HG03095 (cell line): ENCODE measurements at regions not wholly inside any gene's neighbourhood (a gene's known extent, or its start where the extent isn't known, plus 50 kb on each side); places are given as distances from the start of the nearest gene placed in this dataset.

Source experiments
- ATAC-seq: cut with Tn5 transposase; IDR thresholded peaks from one replicate; pipeline ENCODE4 v1.9.1; 2021; ENCODE audit warnings: moderate library complexity; ENCODE audit not compliant: unreplicated experiment

GRCh38 chr7:46026741-46027140 is 105.7 kb upstream of the IGFBP3 start:
- no peak for ATAC-seq

GRCh38 chr7:46024263-46024916 is 103.3 kb upstream of the IGFBP3 start:
- no peak for ATAC-seq

GRCh38 chr7:46022397-46022796 is 101.3 kb upstream of the IGFBP3 start:
- ATAC-seq: no peak

- ATAC-seq: no peak
These were observed 94.2 kb upstream of the IGFBP3 start for GRCh38 chr7:46015107-46015868.

- no peak for ATAC-seq
These were observed 90.4 kb upstream of the IGFBP3 start for GRCh38 chr7:46011501-46011900.

GRCh38 chr7:46011059-46011458 is 90.0 kb upstream of the IGFBP3 start:
- ATAC-seq: no peak

GRCh38 chr7:46009211-46009610 is 88.1 kb upstream of the IGFBP3 start:
- no peak for ATAC-seq

- no peak for ATAC-seq
These were observed 87.0 kb upstream of the IGFBP3 start for GRCh38 chr7:46007990-46008643.

- ATAC-seq: no peak
These were observed 86.1 kb upstream of the IGFBP3 start for GRCh38 chr7:46007194-46007593.

GRCh38 chr7:46006723-46007122 is 85.7 kb upstream of the IGFBP3 start:
- ATAC-seq: no peak

GRCh38 chr7:46006212-46006611 is 85.1 kb upstream of the IGFBP3 start:
- no peak for ATAC-seq

- no peak for ATAC-seq
These were observed 83.9 kb upstream of the IGFBP3 start for GRCh38 chr7:46004965-46005364.

GRCh38 chr7:46003896-46004875 is 83.1 kb upstream of the IGFBP3 start:
- no peak for ATAC-seq

- ATAC-seq: no peak
These were observed 82.1 kb upstream of the IGFBP3 start for GRCh38 chr7:46003161-46003560.

- no peak for ATAC-seq
These were observed 79.4 kb upstream of the IGFBP3 start for GRCh38 chr7:46000513-46000912.

- no peak for ATAC-seq
These were observed 78.5 kb upstream of the IGFBP3 start for GRCh38 chr7:45999541-45999940.

- ATAC-seq: no peak
These were observed 77.4 kb upstream of the IGFBP3 start for GRCh38 chr7:45998506-45998905.

- ATAC-seq: no peak
These were observed 72.5 kb upstream of the IGFBP3 start for GRCh38 chr7:45993621-45994020.

GRCh38 chr7:45992826-45993225 is 71.8 kb upstream of the IGFBP3 start:
- no peak for ATAC-seq

- no peak for ATAC-seq
These were observed 69.2 kb upstream of the IGFBP3 start for GRCh38 chr7:45990276-45990675.
